HepG2 (cell line): ENCODE measurements at regions not wholly inside any gene's neighbourhood (a gene's known extent, or its start where the extent isn't known, plus 50 kb on each side); places are given as distances from the start of the nearest gene placed in this dataset.

Source experiments
- ATAC-seq: fragments of 200-7000 bp; cut with Tn5 transposase; 3 replicates; pipeline ENCODE4 v1.9.1; 2020; ENCODE audit warnings: mild to moderate bottlenecking, moderate library complexity
- BruUV-seq: library from RNA; stranded (reverse); fragments of 400-500 nt; replicated peaks from 2 replicates; lab custom pipeline; 2021; lab: Mats Ljungman, UMichigan
- CTCF ChIA-PET: fragments of 300-600 bp; formaldehyde crosslinking; extraction: SDS; loops from one replicate; lab custom pipeline; 2021; ENCODE audit warnings: low total read pairs, inconsistent platforms, low intra/inter-chr PET ratio; lab: Yijun Ruan, JAX
- POLR2A ChIA-PET: fragments of 350-600 bp; sonication (Branson Sonifier 250); formaldehyde crosslinking; loops from one replicate; lab custom pipeline; 2020; ENCODE audit warnings: antibody characterized with exemption, inconsistent platforms; lab: Yijun Ruan, JAX
- DNase-seq: peaks from one replicate; pipeline ENCODE4 v3.0.0-alpha.2; 2015; ENCODE audit warnings: low spot score
- FAIRE-seq: peaks from 3 replicates; lab custom pipeline; 2011; peaks lifted over from hg19 to GRCh38; lab: Jason Lieb, UNC
- H2AFZ ChIP-seq: one replicate; pipeline ENCODE4 v1.6.1; 2011; ENCODE audit warnings: low read length, inconsistent platforms
- H3K27ac ChIP-seq: fragments of 300-600 bp; 3 replicates; pipeline ENCODE4 v1.8.0; 2011; ENCODE audit warnings: mixed run types, mild to moderate bottlenecking, mixed read lengths, low read length, inconsistent platforms; ENCODE audit not compliant: insufficient read depth; ENCODE audit errors: extremely low read length
- H3K27me3 ChIP-seq, 2 experiments: fragments of 200-600 bp in 1 of 2; 2 replicates in 1 of 2; 3 replicates in 1 of 2; pipeline versions ENCODE4 v1.6.0 to v1.8.0; 2011; ENCODE audit warnings: low read length in 2 of 2, mild to moderate bottlenecking in 2 of 2, moderate library complexity in 2 of 2, inconsistent platforms in 1 of 2; ENCODE audit not compliant: insufficient read depth in 2 of 2, control insufficient read depth in 1 of 2
- H3K36me3 ChIP-seq, 2 experiments: fragments of 200-600 bp in 1 of 2; replicated peaks in 1 of 2; 2 replicates in 1 of 2; 3 replicates in 1 of 2; pipeline versions ENCODE4 v1.5.1 to v1.8.0; 2011; ENCODE audit warnings: low read length in 2 of 2, inconsistent platforms in 1 of 2; ENCODE audit not compliant: insufficient read depth in 2 of 2, control insufficient read depth in 1 of 2
- H3K4me1 ChIP-seq: 2 replicates; pipeline ENCODE4 v1.5.1; 2012; ENCODE audit warnings: low read length, inconsistent platforms; ENCODE audit not compliant: insufficient read depth
- H3K4me2 ChIP-seq: 2 replicates; pipeline ENCODE4 v1.6.0; 2011; ENCODE audit warnings: low read depth, low read length, inconsistent platforms
- H3K4me3 ChIP-seq, 3 experiments: fragments of 200-600 bp in 1 of 3; sonication (generic), shearing (Covaris generic) in 1 of 3; replicated peaks in 1 of 3; 2 replicates each; pipeline ENCODE4 v1.5.1; 2011 to 2016; ENCODE audit warnings: low read length in 3 of 3, inconsistent platforms in 2 of 3, low read depth in 2 of 3, mild to moderate bottlenecking in 2 of 3, control low read depth in 1 of 3, mixed read lengths in 1 of 3; ENCODE audit not compliant: insufficient read depth in 1 of 3
- H3K79me2 ChIP-seq: one replicate; pipeline ENCODE4 v1.6.1; 2011; ENCODE audit warnings: low read length, inconsistent platforms; ENCODE audit not compliant: insufficient read depth
- H3K9ac ChIP-seq: 2 replicates; pipeline ENCODE4 v1.6.0; 2011; ENCODE audit warnings: mild to moderate bottlenecking, low read depth, low read length, inconsistent platforms; ENCODE audit not compliant: insufficient read depth
- H3K9me3 ChIP-seq: 2 replicates; pipeline ENCODE4 v1.5.1; 2012; ENCODE audit warnings: mild to moderate bottlenecking, low read length
- H4K20me1 ChIP-seq: 2 replicates; pipeline ENCODE4 v1.6.0; 2011; ENCODE audit warnings: inconsistent platforms, mild to moderate bottlenecking, low read length, moderate library complexity; ENCODE audit not compliant: insufficient read depth
- HDAC1 ChIP-seq: sonication (generic); formaldehyde crosslinking; IDR thresholded peaks from 2 replicates; pipeline ENCODE4 v1.5.1; 2020; ENCODE audit warnings: mild to moderate bottlenecking, missing genetic modification reagents
- KLF12 ChIP-seq: sonication (generic); formaldehyde crosslinking; IDR thresholded peaks from 2 replicates; pipeline ENCODE4 v1.4.0; 2020; ENCODE audit warnings: missing genetic modification reagents, borderline replicate concordance
- NKX3-1 ChIP-seq: sonication (generic); formaldehyde crosslinking; IDR thresholded peaks from 2 replicates; pipeline ENCODE4 v1.5.0; 2020; ENCODE audit warnings: missing genetic modification reagents
- PAF1 ChIP-seq: IDR thresholded peaks from 2 replicates; pipeline ENCODE4 v1.6.1; 2016; ENCODE audit warnings: missing genetic modification reagents, missing compliant biosample characterization
- RBAK ChIP-seq: sonication (generic); formaldehyde crosslinking; IDR thresholded peaks from 2 replicates; pipeline ENCODE4 v1.5.1; 2020; ENCODE audit warnings: mild to moderate bottlenecking, missing genetic modification reagents
- SRSF9 ChIP-seq: fragments of 200-400 bp; formaldehyde crosslinking; IDR thresholded peaks from 2 replicates; pipeline ENCODE4 v1.6.1; 2018; ENCODE audit warnings: borderline replicate concordance, mild to moderate bottlenecking, low read depth, low read length; ENCODE audit not compliant: insufficient read depth, poor library complexity, severe bottlenecking
- ZNF44 ChIP-seq: sonication (generic); formaldehyde crosslinking; IDR thresholded peaks from 2 replicates; pipeline ENCODE4 v1.5.1; 2020; ENCODE audit warnings: mild to moderate bottlenecking, missing genetic modification reagents
- ZSCAN30 ChIP-seq: sonication (generic); formaldehyde crosslinking; IDR thresholded peaks from 2 replicates; pipeline ENCODE4 v1.5.0; 2020; ENCODE audit warnings: mild to moderate bottlenecking, missing genetic modification reagents
- WGBS: methylation state at CpG from one replicate; pipeline ENCODE4 v1.1.6; 2017; ENCODE audit warnings: low lambda C conversion rate; 5-methylcytosine and 5-hydroxymethylcytosine counted together
- in situ Hi-C: cut with HindIII; loops from 2 replicates; pipeline ENCODE4 v1.10.0; 2017; ENCODE audit warnings: low pct_unique_long_range_greater_than_20kb; ENCODE audit not compliant: extremely low pct_ligation_motif_present
- intact Hi-C: fragments of 100-400 bp; cut with micrococcal nuclease; formaldehyde crosslinking; loops from one replicate; pipeline ENCODE4 v1.10.0; 2022; ENCODE audit not compliant: unreplicated experiment
- TF ChIP-seq, protein P1 (sequence below), 2 experiments: sonication (generic) in 1 of 2; formaldehyde crosslinking in 1 of 2; IDR thresholded peaks; 2 replicates each; pipeline versions ENCODE4 v1.6.1 to v1.9.0; 2014 to 2022; ENCODE audit warnings: antibody characterized with exemption in 1 of 2, borderline replicate concordance in 1 of 2, inconsistent platforms in 1 of 2, low read depth in 1 of 2, missing genetic modification reagents in 1 of 2
- TF ChIP-seq, protein P2 (sequence below): sonication (generic); formaldehyde crosslinking; IDR thresholded peaks from 2 replicates; pipeline ENCODE4 v1.4.0; 2020; ENCODE audit warnings: low read depth, mild to moderate bottlenecking, missing genetic modification reagents
- TF ChIP-seq, protein P3 (sequence below): sonication (generic); formaldehyde crosslinking; IDR thresholded peaks from 2 replicates; pipeline ENCODE4 v1.9.0; 2022; ENCODE audit warnings: missing genetic modification reagents, mild to moderate bottlenecking, borderline replicate concordance

DNA sequence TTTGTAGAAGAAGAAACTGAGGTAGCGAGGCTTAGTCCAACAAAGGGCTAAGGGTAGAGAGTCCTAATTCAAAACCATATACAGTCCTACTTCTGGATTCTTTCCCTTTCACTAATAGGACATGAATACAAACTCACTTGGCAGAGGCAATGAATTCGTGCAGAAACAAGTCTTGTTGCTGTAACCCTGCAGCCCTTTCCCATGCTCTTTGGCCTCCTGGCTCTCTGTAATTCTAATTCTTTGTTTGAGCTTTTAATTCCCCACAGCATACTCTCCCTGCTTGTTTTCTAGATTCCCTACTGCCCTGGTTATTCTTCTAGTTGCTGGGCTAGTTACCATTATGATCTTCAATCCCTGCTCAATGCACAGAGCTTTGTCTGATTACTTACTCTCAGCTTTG is 381.4 kb downstream of the ETNK1 start:
- H2AFZ ChIP-seq: no peak overlapping the region
- WGBS: 3% methylated on average over 2 of the region's 2 CpGs
- no peak for ATAC-seq
- H3K4me2 ChIP-seq: no peak overlapping the region
- ChIA-PET CTCF (no interaction called here), POLR2A (no interaction called here)
- intact Hi-C loops: no loop called here
- no peak for DNase-seq
- H3K27me3 ChIP-seq: no peaks in the 10 kb centered on the region; a peak in 1 of 5 replicates
- TF ChIP-seq, protein P1, sequence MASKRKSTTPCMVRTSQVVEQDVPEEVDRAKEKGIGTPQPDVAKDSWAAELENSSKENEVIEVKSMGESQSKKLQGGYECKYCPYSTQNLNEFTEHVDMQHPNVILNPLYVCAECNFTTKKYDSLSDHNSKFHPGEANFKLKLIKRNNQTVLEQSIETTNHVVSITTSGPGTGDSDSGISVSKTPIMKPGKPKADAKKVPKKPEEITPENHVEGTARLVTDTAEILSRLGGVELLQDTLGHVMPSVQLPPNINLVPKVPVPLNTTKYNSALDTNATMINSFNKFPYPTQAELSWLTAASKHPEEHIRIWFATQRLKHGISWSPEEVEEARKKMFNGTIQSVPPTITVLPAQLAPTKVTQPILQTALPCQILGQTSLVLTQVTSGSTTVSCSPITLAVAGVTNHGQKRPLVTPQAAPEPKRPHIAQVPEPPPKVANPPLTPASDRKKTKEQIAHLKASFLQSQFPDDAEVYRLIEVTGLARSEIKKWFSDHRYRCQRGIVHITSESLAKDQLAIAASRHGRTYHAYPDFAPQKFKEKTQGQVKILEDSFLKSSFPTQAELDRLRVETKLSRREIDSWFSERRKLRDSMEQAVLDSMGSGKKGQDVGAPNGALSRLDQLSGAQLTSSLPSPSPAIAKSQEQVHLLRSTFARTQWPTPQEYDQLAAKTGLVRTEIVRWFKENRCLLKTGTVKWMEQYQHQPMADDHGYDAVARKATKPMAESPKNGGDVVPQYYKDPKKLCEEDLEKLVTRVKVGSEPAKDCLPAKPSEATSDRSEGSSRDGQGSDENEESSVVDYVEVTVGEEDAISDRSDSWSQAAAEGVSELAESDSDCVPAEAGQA (IDR thresholded peaks at IDR 0.05; ENCODE audit: low read depth): no peak
- TF ChIP-seq, protein P1 (CRISPR knock-in tag; IDR thresholded peaks at IDR 0.05; ENCODE audit: borderline replicate concordance): no peak
- no peak for TF ChIP-seq KLF12 (CRISPR knock-in tag)
- TF ChIP-seq ZSCAN30 (CRISPR knock-in tag): no peak
- TF ChIP-seq, protein P2, sequence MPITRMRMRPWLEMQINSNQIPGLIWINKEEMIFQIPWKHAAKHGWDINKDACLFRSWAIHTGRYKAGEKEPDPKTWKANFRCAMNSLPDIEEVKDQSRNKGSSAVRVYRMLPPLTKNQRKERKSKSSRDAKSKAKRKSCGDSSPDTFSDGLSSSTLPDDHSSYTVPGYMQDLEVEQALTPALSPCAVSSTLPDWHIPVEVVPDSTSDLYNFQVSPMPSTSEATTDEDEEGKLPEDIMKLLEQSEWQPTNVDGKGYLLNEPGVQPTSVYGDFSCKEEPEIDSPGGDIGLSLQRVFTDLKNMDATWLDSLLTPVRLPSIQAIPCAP (CRISPR knock-in tag): no peak
- TF ChIP-seq, protein P3, sequence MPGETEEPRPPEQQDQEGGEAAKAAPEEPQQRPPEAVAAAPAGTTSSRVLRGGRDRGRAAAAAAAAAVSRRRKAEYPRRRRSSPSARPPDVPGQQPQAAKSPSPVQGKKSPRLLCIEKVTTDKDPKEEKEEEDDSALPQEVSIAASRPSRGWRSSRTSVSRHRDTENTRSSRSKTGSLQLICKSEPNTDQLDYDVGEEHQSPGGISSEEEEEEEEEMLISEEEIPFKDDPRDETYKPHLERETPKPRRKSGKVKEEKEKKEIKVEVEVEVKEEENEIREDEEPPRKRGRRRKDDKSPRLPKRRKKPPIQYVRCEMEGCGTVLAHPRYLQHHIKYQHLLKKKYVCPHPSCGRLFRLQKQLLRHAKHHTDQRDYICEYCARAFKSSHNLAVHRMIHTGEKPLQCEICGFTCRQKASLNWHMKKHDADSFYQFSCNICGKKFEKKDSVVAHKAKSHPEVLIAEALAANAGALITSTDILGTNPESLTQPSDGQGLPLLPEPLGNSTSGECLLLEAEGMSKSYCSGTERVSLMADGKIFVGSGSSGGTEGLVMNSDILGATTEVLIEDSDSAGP (CRISPR knock-in tag): no peak
- TF ChIP-seq RBAK (CRISPR knock-in tag): no peak
- no peak for TF ChIP-seq NKX3-1 (CRISPR knock-in tag)
- TF ChIP-seq HDAC1 (CRISPR knock-in tag): no peak
- TF ChIP-seq ZNF44 (CRISPR knock-in tag): no peak
- TF ChIP-seq SRSF9: no peak
- TF ChIP-seq PAF1 (CRISPR knock-in tag): no peak
- TF ChIP-seq, all 625 proteins: peak for 0
- no peak overlapping the region for H3K9ac ChIP-seq
- peaks cover 7% of the 10 kb centered on the region for H3K4me1 ChIP-seq
- H3K36me3 ChIP-seq: no peaks in the 10 kb centered on the region
- in situ Hi-C loops: no loop called here
- no TSS peak for BruUV-seq
- H4K20me1 ChIP-seq: no peaks in the 10 kb centered on the region
- FAIRE-seq: no peak
- no peaks in the 10 kb centered on the region for H3K79me2 ChIP-seq
- H3K9me3 ChIP-seq: no peaks in the 10 kb centered on the region
- no peak overlapping the region for H3K27ac ChIP-seq
- no peak overlapping the region for H3K4me3 ChIP-seq
